GM12878 (cell line): ENCODE measurements at regions not wholly inside any gene's neighbourhood (a gene's known extent, or its start where the extent isn't known, plus 50 kb on each side); places are given as distances from the start of the nearest gene placed in this dataset.

Experiments used
- IKZF2 ChIP-seq, 2 experiments: fragments of 450-650 bp; IDR thresholded peaks; 2 replicates each; pipeline ENCODE4 v1.6.1; 2017; ENCODE audit warnings: mild to moderate bottlenecking in 2 of 2, moderate library complexity in 2 of 2
- PAX8 ChIP-seq: fragments of 450-650 bp; IDR thresholded peaks from 2 replicates; pipeline ENCODE4 v1.6.1; 2017; ENCODE audit warnings: mild to moderate bottlenecking, moderate library complexity
- SRF ChIP-seq, 2 experiments: IDR thresholded peaks; 2 replicates each; pipeline ENCODE4 v1.6.1; 2011; ENCODE audit warnings: low read depth in 2 of 2, low read length in 2 of 2, mild to moderate bottlenecking in 1 of 2, moderate library complexity in 1 of 2
- ZZZ3 ChIP-seq: IDR thresholded peaks from 2 replicates; pipeline ENCODE4 v1.6.1; 2011; ENCODE audit warnings: low read depth; ENCODE audit not compliant: control insufficient read depth, insufficient read length
- TF ChIP-seq, protein P1 (sequence below): fragments of 150-350 bp; IDR thresholded peaks from 2 replicates; pipeline ENCODE4 v1.6.1; 2016; ENCODE audit warnings: low read depth, low read length
- TF ChIP-seq, protein P2 (sequence below), 3 experiments: IDR thresholded peaks in 2 of 3; conservative IDR thresholded peaks in 1 of 3; 2 replicates each; pipeline ENCODE4 v1.5.1; 2011; ENCODE audit warnings: low read depth in 3 of 3, low read length in 3 of 3, mild to moderate bottlenecking in 3 of 3, control low read depth in 2 of 3, moderate library complexity in 2 of 3, inconsistent platforms in 1 of 3, mixed read lengths in 1 of 3; ENCODE audit not compliant: control insufficient read depth in 2 of 3, insufficient read depth in 1 of 3; ENCODE audit errors: extremely low read depth in 1 of 3
- TF ChIP-seq, protein P3 (sequence below): IDR thresholded peaks from 2 replicates; pipeline ENCODE4 v1.6.1; 2012; ENCODE audit warnings: low read depth, low read length, improper control_type of control experiment
- TF ChIP-seq, protein P4 (sequence below): IDR thresholded peaks from 2 replicates; pipeline ENCODE4 v1.6.1; 2011; ENCODE audit warnings: borderline replicate concordance, low read depth, mild to moderate bottlenecking, moderate library complexity, mixed read lengths, low read length; ENCODE audit not compliant: insufficient read depth; ENCODE audit errors: extremely low read length
- TF ChIP-seq, protein P5 (sequence below): IDR thresholded peaks from 2 replicates; pipeline ENCODE4 v1.6.1; 2012; ENCODE audit warnings: improper control_type of control experiment, low read depth, low read length; ENCODE audit not compliant: insufficient replicate concordance

DNA sequence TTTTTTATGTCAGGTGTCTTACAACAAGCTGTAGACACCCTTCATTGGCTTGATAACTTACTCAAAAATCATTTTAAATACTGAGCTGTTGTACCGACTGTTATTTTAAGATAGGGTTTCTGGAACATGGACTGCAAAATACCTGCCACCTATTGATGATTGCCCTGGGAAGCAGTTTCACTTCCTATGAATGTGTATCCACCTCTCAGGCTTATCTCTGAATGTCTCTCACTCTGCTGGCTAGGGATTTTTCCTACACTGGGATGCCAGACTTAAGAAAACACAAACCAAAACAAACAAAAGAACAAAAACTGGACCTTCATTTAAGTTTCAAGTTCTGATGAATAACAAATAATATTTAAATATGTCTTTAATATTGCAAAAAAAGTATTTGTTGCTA lies 663.7 kb downstream of the EFNB2 start (continued):
- TF ChIP-seq, protein P1, sequence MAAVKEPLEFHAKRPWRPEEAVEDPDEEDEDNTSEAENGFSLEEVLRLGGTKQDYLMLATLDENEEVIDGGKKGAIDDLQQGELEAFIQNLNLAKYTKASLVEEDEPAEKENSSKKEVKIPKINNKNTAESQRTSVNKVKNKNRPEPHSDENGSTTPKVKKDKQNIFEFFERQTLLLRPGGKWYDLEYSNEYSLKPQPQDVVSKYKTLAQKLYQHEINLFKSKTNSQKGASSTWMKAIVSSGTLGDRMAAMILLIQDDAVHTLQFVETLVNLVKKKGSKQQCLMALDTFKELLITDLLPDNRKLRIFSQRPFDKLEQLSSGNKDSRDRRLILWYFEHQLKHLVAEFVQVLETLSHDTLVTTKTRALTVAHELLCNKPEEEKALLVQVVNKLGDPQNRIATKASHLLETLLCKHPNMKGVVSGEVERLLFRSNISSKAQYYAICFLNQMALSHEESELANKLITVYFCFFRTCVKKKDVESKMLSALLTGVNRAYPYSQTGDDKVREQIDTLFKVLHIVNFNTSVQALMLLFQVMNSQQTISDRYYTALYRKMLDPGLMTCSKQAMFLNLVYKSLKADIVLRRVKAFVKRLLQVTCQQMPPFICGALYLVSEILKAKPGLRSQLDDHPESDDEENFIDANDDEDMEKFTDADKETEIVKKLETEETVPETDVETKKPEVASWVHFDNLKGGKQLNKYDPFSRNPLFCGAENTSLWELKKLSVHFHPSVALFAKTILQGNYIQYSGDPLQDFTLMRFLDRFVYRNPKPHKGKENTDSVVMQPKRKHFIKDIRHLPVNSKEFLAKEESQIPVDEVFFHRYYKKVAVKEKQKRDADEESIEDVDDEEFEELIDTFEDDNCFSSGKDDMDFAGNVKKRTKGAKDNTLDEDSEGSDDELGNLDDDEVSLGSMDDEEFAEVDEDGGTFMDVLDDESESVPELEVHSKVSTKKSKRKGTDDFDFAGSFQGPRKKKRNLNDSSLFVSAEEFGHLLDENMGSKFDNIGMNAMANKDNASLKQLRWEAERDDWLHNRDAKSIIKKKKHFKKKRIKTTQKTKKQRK = no peak
- TF ChIP-seq ZZZ3 (no peak), PAX8 (no peak), IKZF2 (IDR thresholded peaks at IDR 0.05) (no peak), SRF (IDR thresholded peaks at IDR 0.05; ENCODE audit: low read depth in 2 of 2, low read length in 2 of 2) (no peak)
- TF ChIP-seq, protein P2, sequence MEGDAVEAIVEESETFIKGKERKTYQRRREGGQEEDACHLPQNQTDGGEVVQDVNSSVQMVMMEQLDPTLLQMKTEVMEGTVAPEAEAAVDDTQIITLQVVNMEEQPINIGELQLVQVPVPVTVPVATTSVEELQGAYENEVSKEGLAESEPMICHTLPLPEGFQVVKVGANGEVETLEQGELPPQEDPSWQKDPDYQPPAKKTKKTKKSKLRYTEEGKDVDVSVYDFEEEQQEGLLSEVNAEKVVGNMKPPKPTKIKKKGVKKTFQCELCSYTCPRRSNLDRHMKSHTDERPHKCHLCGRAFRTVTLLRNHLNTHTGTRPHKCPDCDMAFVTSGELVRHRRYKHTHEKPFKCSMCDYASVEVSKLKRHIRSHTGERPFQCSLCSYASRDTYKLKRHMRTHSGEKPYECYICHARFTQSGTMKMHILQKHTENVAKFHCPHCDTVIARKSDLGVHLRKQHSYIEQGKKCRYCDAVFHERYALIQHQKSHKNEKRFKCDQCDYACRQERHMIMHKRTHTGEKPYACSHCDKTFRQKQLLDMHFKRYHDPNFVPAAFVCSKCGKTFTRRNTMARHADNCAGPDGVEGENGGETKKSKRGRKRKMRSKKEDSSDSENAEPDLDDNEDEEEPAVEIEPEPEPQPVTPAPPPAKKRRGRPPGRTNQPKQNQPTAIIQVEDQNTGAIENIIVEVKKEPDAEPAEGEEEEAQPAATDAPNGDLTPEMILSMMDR (IDR thresholded peaks at IDR 0.05 in 2 of 3, conservative IDR thresholded peaks at IDR 0.05 in 1 of 3; ENCODE audit: control insufficient read depth in 2 of 3, extremely low read depth in 1 of 3, insufficient read depth in 1 of 3, low read depth in 3 of 3, low read length in 3 of 3) = no peak
- TF ChIP-seq, protein P3, sequence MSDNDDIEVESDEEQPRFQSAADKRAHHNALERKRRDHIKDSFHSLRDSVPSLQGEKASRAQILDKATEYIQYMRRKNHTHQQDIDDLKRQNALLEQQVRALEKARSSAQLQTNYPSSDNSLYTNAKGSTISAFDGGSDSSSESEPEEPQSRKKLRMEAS = no peak
- TF ChIP-seq, protein P4, sequence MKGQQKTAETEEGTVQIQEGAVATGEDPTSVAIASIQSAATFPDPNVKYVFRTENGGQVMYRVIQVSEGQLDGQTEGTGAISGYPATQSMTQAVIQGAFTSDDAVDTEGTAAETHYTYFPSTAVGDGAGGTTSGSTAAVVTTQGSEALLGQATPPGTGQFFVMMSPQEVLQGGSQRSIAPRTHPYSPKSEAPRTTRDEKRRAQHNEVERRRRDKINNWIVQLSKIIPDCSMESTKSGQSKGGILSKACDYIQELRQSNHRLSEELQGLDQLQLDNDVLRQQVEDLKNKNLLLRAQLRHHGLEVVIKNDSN = no peak
- TF ChIP-seq, protein P5, sequence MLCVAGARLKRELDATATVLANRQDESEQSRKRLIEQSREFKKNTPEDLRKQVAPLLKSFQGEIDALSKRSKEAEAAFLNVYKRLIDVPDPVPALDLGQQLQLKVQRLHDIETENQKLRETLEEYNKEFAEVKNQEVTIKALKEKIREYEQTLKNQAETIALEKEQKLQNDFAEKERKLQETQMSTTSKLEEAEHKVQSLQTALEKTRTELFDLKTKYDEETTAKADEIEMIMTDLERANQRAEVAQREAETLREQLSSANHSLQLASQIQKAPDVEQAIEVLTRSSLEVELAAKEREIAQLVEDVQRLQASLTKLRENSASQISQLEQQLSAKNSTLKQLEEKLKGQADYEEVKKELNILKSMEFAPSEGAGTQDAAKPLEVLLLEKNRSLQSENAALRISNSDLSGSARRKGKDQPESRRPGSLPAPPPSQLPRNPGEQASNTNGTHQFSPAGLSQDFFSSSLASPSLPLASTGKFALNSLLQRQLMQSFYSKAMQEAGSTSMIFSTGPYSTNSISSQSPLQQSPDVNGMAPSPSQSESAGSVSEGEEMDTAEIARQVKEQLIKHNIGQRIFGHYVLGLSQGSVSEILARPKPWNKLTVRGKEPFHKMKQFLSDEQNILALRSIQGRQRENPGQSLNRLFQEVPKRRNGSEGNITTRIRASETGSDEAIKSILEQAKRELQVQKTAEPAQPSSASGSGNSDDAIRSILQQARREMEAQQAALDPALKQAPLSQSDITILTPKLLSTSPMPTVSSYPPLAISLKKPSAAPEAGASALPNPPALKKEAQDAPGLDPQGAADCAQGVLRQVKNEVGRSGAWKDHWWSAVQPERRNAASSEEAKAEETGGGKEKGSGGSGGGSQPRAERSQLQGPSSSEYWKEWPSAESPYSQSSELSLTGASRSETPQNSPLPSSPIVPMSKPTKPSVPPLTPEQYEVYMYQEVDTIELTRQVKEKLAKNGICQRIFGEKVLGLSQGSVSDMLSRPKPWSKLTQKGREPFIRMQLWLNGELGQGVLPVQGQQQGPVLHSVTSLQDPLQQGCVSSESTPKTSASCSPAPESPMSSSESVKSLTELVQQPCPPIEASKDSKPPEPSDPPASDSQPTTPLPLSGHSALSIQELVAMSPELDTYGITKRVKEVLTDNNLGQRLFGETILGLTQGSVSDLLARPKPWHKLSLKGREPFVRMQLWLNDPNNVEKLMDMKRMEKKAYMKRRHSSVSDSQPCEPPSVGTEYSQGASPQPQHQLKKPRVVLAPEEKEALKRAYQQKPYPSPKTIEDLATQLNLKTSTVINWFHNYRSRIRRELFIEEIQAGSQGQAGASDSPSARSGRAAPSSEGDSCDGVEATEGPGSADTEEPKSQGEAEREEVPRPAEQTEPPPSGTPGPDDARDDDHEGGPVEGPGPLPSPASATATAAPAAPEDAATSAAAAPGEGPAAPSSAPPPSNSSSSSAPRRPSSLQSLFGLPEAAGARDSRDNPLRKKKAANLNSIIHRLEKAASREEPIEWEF = no peak
